ENCODE measurements at regions not wholly inside any gene's neighbourhood (a gene's known extent, or its start where the extent isn't known, plus 50 kb on each side); places are given as distances from the start of the nearest gene placed in this dataset.

- POLR2A ChIA-PET = no interaction called here
- H3K36me3 Mint-ChIP-seq (ENCODE audit: insufficient read depth, unreplicated experiment) = no peaks in the 10 kb centered on the region
- intact Hi-C loops (cut with micrococcal nuclease; ENCODE audit: unreplicated experiment) = no loop called here
Measured at GRCh38 chr3:115226844-115227445, 79.9 kb upstream of the ZBTB20 start.

GRCh38 chr3:115227461-115227860 lies 80.4 kb upstream of the ZBTB20 start:
- no peaks in the 10 kb centered on the region for H3K9me3 ChIP-seq
- BruUV-seq (replicated peaks) = no TSS peak
- POLR2A ChIA-PET = no interaction called here
- no peaks in the 10 kb centered on the region for H3K27me3 ChIP-seq (replicated peaks; ENCODE audit: control insufficient read depth, insufficient read depth, low read length)
- Mint-ChIP-seq H3K27me3 (ENCODE audit: insufficient read depth, unreplicated experiment) (peaks cover 4% of the 10 kb centered on the region), H3K4me1 (ENCODE audit: low read depth, unreplicated experiment) (no peaks in the 10 kb centered on the region), H3K4me3 (ENCODE audit: unreplicated experiment) (no peak overlapping the region), H3K27ac (ENCODE audit: unreplicated experiment) (no peak overlapping the region), H3K36me3 (ENCODE audit: insufficient read depth, unreplicated experiment) (no peaks in the 10 kb centered on the region), H3K9me3 (ENCODE audit: unreplicated experiment) (no peaks in the 10 kb centered on the region)
- H3K36me3 ChIP-seq (ENCODE audit: control insufficient read depth, insufficient read depth, low read length) = no peaks in the 10 kb centered on the region
- H3K4me1 ChIP-seq = no peaks in the 10 kb centered on the region
- no peak for DNase-seq
- no peak overlapping the region for H3K4me3 ChIP-seq (ENCODE audit: low read depth, low read length)
- intact Hi-C loops (cut with micrococcal nuclease; ENCODE audit: unreplicated experiment) = no loop called here
- CTCF ChIA-PET = no interaction called here
- TF ChIP-seq CTCF (IDR thresholded peaks at IDR 0.05; ENCODE audit: insufficient read depth in 1 of 2, low read depth in 1 of 2, low read length in 1 of 2, severe bottlenecking in 1 of 2, unreplicated experiment in 1 of 2) = no peak

More at GRCh38 chr3:115226844-115227445, 79.9 kb upstream of the ZBTB20 start:
- CTCF ChIA-PET = no interaction called here
- no peak for DNase-seq
- Histone ChIP-seq H3K4me3 (ENCODE audit: low read depth, low read length) (no peak overlapping the region), H3K27me3 (replicated peaks; ENCODE audit: control insufficient read depth, insufficient read depth, low read length) (no peaks in the 10 kb centered on the region), H3K9me3 (no peaks in the 10 kb centered on the region), H3K4me1 (no peaks in the 10 kb centered on the region), H3K36me3 (ENCODE audit: control insufficient read depth, insufficient read depth, low read length) (no peaks in the 10 kb centered on the region)
- H3K27me3 Mint-ChIP-seq (ENCODE audit: insufficient read depth, unreplicated experiment) = peaks cover 4% of the 10 kb centered on the region
- H3K4me3 Mint-ChIP-seq (ENCODE audit: unreplicated experiment) = no peak overlapping the region
- no peak for TF ChIP-seq CTCF (IDR thresholded peaks at IDR 0.05; ENCODE audit: insufficient read depth in 1 of 2, low read depth in 1 of 2, low read length in 1 of 2, severe bottlenecking in 1 of 2, unreplicated experiment in 1 of 2)
- H3K9me3 Mint-ChIP-seq (ENCODE audit: unreplicated experiment) = no peaks in the 10 kb centered on the region
- H3K27ac Mint-ChIP-seq (ENCODE audit: unreplicated experiment) = no peak overlapping the region
- BruUV-seq (replicated peaks) = no TSS peak
- H3K4me1 Mint-ChIP-seq (ENCODE audit: low read depth, unreplicated experiment) = no peaks in the 10 kb centered on the region

- Mint-ChIP-seq H3K4me1 (ENCODE audit: low read depth, unreplicated experiment) (no peaks in the 10 kb centered on the region), H3K27ac (ENCODE audit: unreplicated experiment) (no peak overlapping the region), H3K9me3 (ENCODE audit: unreplicated experiment) (no peaks in the 10 kb centered on the region), H3K4me3 (ENCODE audit: unreplicated experiment) (no peak overlapping the region), H3K36me3 (ENCODE audit: insufficient read depth, unreplicated experiment) (no peaks in the 10 kb centered on the region), H3K27me3 (ENCODE audit: insufficient read depth, unreplicated experiment) (peaks cover 4% of the 10 kb centered on the region)
- no TSS peak for BruUV-seq (replicated peaks)
- no peak overlapping the region for H3K4me3 ChIP-seq (ENCODE audit: low read depth, low read length)
- ChIA-PET POLR2A (no interaction called here), CTCF (no interaction called here)
- no peaks in the 10 kb centered on the region for H3K36me3 ChIP-seq (ENCODE audit: control insufficient read depth, insufficient read depth, low read length)
- no peak for TF ChIP-seq CTCF (IDR thresholded peaks at IDR 0.05; ENCODE audit: insufficient read depth in 1 of 2, low read depth in 1 of 2, low read length in 1 of 2, severe bottlenecking in 1 of 2, unreplicated experiment in 1 of 2)
- H3K4me1 ChIP-seq = no peaks in the 10 kb centered on the region
- H3K27me3 ChIP-seq (replicated peaks; ENCODE audit: control insufficient read depth, insufficient read depth, low read length) = no peaks in the 10 kb centered on the region
- no peaks in the 10 kb centered on the region for H3K9me3 ChIP-seq
- intact Hi-C loops (cut with micrococcal nuclease; ENCODE audit: unreplicated experiment) = no loop called here
- no peak for DNase-seq
Measured at GRCh38 chr3:115228266-115228665, 81.2 kb upstream of the ZBTB20 start.
